Neural progenitor cell (in vitro differentiated cells): ENCODE measurements at regions not wholly inside any gene's neighbourhood (a gene's known extent, or its start where the extent isn't known, plus 50 kb on each side); places are given as distances from the start of the nearest gene placed in this dataset.

Experiments
- CTCF ChIP-seq: fragments of 200-600 bp; sonication (generic); IDR thresholded peaks from 2 replicates; pipeline ENCODE4 v1.5.1; 2017; ENCODE audit warnings: antibody characterized with exemption, mild to moderate bottlenecking
- EZH2 ChIP-seq: fragments of 200-600 bp; sonication (generic); IDR thresholded peaks from 2 replicates; pipeline ENCODE4 v1.6.1; 2017; ENCODE audit warnings: antibody characterized with exemption, mild to moderate bottlenecking, moderate library complexity
- EZH2phosphoT487 ChIP-seq: fragments of 200-600 bp; sonication (generic); IDR thresholded peaks from 2 replicates; pipeline ENCODE4 v1.6.1; 2017; ENCODE audit warnings: antibody characterized with exemption

GRCh38 chr5:155783791-155784190 lies 543.2 kb upstream of the SGCD start:
- TF ChIP-seq CTCF (no peak), EZH2phosphoT487 (no peak), EZH2 (no peak)
